Neural crest cell (in vitro differentiated cells): ENCODE measurements at regions not wholly inside any gene's neighbourhood (a gene's known extent, or its start where the extent isn't known, plus 50 kb on each side); places are given as distances from the start of the nearest gene placed in this dataset.

ENCODE experiments used
- DNase-seq: peaks from one replicate; pipeline ENCODE4 v3.0.0; 2021; ENCODE audit warnings: low read depth, mixed read lengths, low spot score
- H3K27ac Mint-ChIP-seq: one replicate; pipeline ENCODE4 v1.8.0; 2021; ENCODE audit warnings: mild to moderate bottlenecking, mixed read lengths; ENCODE audit not compliant: unreplicated experiment
- H3K27me3 Mint-ChIP-seq: 2 replicates; pipeline ENCODE4 v1.8.0; 2021; ENCODE audit warnings: low read depth, mild to moderate bottlenecking, mixed read lengths
- H3K36me3 Mint-ChIP-seq: 2 replicates; pipeline ENCODE4 v1.8.0; 2021; ENCODE audit warnings: low read depth, mild to moderate bottlenecking, mixed read lengths
- H3K4me1 Mint-ChIP-seq: 2 replicates; pipeline ENCODE4 v1.8.0; 2021; ENCODE audit warnings: mixed read lengths
- H3K4me3 Mint-ChIP-seq: one replicate; pipeline ENCODE4 v1.8.0; 2021; ENCODE audit warnings: mild to moderate bottlenecking, mixed read lengths
- H3K9me3 Mint-ChIP-seq: 2 replicates; pipeline ENCODE4 v1.8.0; 2021; ENCODE audit warnings: mixed read lengths
- CTCF ChIP-seq: fragments of 200-600 bp; sonication (generic); conservative IDR thresholded peaks from 2 replicates; pipeline ENCODE4 v1.5.0; 2021; ENCODE audit warnings: antibody characterized with exemption, mild to moderate bottlenecking

DNA sequence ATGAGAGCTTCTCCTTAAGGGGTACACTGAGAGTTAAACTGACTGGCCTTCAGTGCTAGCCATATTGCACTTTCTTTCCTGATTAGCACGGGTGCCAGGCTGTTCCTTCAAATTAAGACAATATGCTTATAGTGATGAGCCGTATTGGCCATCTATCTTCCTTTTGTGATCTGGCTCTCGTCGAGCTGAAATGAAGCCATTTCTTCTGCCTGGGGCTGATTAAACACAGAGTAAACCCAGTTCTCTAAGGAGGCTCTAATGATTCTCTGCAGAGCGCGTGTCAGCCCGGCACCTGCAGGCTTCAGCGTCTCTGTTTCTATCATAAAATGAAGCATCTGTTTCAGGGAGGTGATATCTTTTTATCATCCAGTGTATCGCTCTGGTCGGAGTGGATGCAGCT, 107.5 kb upstream of the NR2F2 start:
- no peak for DNase-seq
- H3K4me3 Mint-ChIP-seq = no peak overlapping the region
- no peaks in the 10 kb centered on the region for H3K9me3 Mint-ChIP-seq
- peaks cover 6% of the 10 kb centered on the region for H3K36me3 Mint-ChIP-seq
- no peaks in the 10 kb centered on the region for H3K27me3 Mint-ChIP-seq
- H3K4me1 Mint-ChIP-seq = peaks cover 17% of the 10 kb centered on the region
- TF ChIP-seq CTCF = no peak
- H3K27ac Mint-ChIP-seq = no peak overlapping the region

- peaks cover 5% of the 10 kb centered on the region for H3K36me3 Mint-ChIP-seq
- no peaks in the 10 kb centered on the region for H3K9me3 Mint-ChIP-seq
- no peaks in the 10 kb centered on the region for H3K27me3 Mint-ChIP-seq
- H3K27ac Mint-ChIP-seq = no peak overlapping the region
- no peak overlapping the region for H3K4me3 Mint-ChIP-seq
- H3K4me1 Mint-ChIP-seq = peaks cover 17% of the 10 kb centered on the region
- no peak for TF ChIP-seq CTCF
- DNase-seq = no peak
Measured at GRCh38 chr15:96223939-96224338, 106.6 kb upstream of the NR2F2 start.

DNA sequence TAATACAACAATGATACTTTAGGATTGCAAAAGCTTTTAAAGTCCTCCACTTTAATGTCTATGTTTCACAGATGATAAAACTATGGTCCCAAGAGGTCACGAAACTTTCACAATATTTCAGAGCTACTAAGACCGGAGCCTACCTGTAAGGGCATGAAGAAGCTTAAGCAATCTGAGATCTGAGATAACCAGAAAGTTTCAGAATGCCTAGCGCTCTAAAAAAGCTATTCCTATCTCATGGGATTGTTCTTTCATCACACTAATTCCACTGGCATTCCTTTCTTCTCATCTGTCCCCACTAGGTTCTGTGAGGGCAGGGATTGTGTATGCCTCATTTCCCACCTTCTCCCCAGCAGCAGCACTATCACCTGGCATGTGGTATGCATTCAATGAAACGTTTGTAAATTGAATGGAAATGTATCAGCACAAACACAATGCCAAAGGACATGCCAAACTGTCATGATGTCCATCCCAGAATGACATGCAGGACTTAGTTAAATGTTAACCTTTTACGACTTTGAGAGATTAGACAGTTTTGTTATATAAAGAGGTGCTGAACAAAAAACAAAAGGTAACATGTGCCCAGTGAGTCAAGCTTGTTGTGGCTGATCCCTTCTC, 104.7 kb upstream of the NR2F2 start:
- Mint-ChIP-seq H3K4me1 (peaks cover 22% of the 10 kb centered on the region), H3K27me3 (no peaks in the 10 kb centered on the region), H3K36me3 (peaks cover 5% of the 10 kb centered on the region)

DNA sequence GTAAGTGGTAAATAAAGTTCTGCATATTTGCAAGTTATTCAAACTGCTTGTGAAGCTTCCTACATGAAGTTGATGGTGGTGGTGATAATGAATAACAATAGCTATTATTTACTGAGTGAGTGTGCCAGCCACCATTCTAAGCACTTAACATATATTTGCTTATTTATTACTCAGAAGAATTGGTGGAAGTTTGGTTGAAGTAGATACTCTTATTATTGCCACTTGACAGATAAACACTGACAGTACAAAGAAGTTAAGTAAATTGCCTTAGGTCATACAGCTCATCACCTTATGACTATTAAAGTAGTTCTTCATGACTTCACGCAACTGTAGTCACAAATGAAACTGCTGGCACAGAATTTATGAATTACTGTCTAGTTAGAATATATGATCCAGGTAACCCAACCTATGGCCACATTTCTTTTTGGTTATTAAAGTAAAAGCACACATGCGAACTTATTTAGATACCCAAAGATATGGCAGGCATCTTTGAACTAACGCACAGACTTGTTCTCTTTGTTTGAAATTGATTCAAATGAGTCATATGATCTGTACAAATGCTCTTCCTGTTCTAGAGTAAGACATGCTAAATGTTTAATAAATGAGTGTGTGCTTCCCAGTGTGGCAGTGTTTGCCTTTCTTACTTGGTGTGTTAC, 99.8 kb upstream of the NR2F2 start:
- H3K9me3 Mint-ChIP-seq = no peaks in the 10 kb centered on the region
- H3K4me3 Mint-ChIP-seq = no peak overlapping the region
- TF ChIP-seq CTCF = no peak
- no peak overlapping the region for H3K27ac Mint-ChIP-seq
- peaks cover 8% of the 10 kb centered on the region for H3K36me3 Mint-ChIP-seq
- H3K27me3 Mint-ChIP-seq = no peaks in the 10 kb centered on the region
- no peak for DNase-seq
- H3K4me1 Mint-ChIP-seq = peaks cover 36% of the 10 kb centered on the region

More for the DNA sequence above, 104.7 kb upstream of the NR2F2 start:
- no peak for DNase-seq
- Mint-ChIP-seq H3K27ac (no peak overlapping the region), H3K9me3 (no peaks in the 10 kb centered on the region), H3K4me3 (no peak overlapping the region)
- no peak for TF ChIP-seq CTCF

DNA sequence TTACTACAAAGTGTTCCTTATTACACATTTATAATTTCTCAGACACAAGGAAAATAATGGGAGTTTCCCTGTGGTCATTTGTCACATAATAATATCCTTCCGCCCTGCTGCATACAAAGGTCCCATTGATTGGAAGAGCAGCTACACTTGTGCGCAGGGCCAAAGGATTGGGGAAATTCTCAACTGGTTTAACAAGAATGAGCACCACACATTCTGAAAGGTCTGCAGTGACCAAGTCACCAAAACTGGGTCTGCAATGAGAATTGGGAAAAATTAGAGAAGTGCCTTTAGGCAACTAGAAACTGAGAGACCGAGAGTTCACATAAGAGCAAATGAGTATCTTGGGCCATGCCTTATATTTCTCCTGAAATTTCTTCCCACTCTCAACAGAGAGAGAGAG, 98.2 kb upstream of the NR2F2 start:
- Mint-ChIP-seq H3K27ac (peak overlapping the region; percentile 65), H3K36me3 (peaks cover 11% of the 10 kb centered on the region), H3K9me3 (no peaks in the 10 kb centered on the region), H3K27me3 (no peaks in the 10 kb centered on the region), H3K4me3 (peak overlapping the region; percentile 4), H3K4me1 (peaks cover 32% of the 10 kb centered on the region)
- no peak for DNase-seq
- TF ChIP-seq CTCF = no peak
